HG02938 (cell line): ENCODE measurements at regions not wholly inside any gene's neighbourhood (a gene's known extent, or its start where the extent isn't known, plus 50 kb on each side); places are given as distances from the start of the nearest gene placed in this dataset.

Experiments used
- ATAC-seq: cut with Tn5 transposase; IDR thresholded peaks from one replicate; pipeline ENCODE4 v1.9.1; 2021; ENCODE audit warnings: mild to moderate bottlenecking, moderate library complexity; ENCODE audit not compliant: unreplicated experiment

DNA sequence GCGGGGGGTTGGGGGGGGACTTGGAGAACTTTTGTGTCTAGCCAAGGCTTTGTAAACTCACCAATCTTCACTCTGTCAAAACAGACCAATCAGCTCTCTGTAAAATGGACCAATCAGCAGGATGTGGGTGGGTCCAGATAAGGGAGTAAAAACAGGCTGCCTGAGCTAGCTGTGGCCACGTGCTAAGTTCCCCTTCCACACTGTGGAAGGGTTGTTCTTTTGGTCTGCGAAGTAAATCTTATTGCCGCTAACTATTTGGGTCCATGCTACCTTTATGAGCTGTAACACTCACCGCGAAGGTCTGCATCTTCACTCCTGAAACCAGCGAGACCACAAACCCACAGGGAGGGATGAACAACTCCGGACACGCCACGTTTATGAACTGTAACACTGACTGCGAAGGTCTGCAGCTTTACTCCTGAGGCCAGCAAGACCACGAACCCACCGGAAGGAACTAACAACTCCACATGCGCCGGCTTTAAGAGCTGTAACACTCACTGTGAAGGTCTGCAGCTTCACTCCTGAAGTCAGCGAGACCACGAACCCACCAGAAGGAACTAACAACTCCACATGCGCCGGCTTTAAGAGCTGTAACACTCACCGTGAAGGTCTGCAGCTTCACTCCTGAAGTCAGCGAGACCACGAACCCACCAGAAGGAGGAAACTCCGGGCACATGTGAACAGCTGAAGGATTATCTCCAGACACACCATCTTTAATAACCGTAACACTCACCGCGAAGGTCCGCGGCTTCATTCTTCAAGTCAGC lies 186.6 kb downstream of the ID4 start:
- peak; percentile 94 for ATAC-seq

DNA sequence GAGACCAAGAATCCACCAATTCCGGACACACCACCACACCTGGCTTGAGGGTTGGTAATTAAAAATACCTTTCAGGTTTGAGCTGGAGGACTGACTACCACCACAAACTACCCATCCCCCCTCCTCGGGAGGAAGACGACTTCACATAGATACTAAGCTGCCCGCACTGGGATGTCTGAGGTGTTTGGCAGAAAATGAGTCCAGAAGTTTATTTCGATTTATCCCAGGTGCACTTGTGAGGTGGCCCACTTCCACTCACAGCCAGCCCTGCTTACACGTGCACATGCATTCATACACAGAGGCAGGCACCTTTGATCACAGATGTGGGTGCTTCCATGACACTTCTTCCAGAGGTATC lies 187.1 kb downstream of the ID4 start:
- ATAC-seq, result no peak

DNA sequence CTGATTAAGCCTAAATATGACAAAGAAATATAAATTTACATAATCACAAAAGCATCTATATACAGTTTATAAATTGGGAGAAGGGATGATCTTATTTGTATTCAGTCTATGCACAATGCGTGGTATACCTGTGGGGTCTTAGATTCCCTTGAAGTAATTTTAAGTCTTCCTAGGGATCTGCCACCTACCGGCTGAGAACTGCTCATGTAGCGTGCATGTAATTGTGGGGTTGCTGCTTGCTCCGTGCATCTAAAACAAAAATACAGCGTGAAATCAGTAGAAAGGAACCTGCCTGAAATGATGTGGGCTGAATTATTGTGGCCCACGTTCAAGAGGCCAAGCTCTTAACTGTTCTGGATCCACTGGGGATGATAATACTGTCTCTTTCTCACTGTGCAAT lies 187.3 kb downstream of the MBOAT1 start:
- no peak for ATAC-seq

DNA sequence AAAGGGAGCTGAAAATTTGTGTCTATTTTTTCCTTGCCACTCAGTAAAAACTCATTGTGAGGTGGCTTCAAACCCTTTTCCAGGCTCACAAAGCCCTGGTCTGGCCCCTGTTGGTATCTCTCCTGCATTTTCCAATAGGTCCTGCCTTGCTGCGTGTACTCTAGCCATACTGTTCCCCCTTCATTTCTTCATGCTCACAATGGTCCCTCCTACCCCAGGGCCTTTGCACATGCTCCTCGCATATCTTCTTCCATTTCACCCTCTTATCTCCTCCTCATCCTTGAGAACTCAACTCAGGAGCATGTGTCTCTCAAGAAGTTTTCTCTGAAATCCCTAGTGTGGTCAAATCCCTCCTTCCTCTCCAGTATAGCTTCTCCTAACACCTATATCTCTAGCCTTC lies 186.6 kb downstream of the MBOAT1 start:
- no peak for ATAC-seq

DNA sequence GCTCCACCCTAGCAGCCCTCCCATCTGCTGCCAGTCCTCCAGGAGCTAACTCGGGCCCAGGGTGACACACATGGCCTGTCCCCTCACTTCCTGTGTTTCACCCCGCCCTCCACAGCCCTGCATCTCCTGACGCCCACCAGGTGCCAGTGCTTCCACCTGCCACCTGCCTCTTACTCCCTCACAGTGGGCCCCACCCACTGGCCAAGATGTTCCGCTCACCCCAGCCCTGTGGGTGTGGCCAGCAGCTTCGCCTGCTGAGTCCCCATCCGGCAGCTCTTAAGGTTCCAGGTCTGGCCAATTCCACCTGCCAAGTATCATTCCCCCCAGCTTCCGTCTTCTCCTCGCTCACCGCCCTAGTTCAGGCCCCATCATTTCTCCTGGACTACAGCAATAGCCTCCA lies 184.1 kb downstream of the MBOAT1 start:
- ATAC-seq, result no peak

DNA sequence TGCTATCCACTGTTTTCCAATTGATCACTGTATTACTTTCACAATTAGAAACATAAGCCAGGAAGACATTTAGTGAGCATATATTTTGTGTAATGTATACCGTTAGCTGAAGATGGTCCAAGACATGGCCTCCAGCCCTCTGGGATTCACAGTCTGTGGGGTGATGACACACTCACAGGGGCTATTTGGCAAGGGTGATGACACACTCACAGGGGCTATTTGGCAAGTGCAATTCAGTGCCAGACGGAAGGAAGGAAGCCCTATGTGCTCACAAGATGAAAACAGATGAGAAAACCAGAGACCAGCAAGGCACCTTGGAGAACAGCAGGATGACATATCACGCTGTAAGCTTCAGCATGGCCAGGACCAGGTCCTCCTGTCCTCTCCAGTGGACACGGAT lies 183.7 kb downstream of the MBOAT1 start:
- ATAC-seq, result no peak

DNA sequence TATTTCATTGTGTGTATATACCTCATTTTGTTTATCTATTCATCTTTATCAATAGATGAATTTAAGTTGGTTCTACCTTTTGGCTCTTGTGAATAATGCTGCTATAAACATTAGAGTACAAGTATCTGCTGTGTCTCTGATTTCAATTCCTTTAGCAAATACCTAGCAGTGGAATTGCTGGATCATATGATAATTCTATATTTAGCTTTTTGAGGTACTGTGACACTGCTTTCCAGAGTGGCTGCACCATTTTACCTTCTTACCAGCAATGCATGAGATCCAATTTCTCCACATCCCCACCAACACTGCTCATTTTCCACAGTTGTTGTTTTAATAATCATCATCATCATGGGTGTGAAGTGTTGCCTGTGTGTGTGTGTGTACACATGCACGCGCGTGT lies 182.3 kb downstream of the MBOAT1 start:
- no peak for ATAC-seq

DNA sequence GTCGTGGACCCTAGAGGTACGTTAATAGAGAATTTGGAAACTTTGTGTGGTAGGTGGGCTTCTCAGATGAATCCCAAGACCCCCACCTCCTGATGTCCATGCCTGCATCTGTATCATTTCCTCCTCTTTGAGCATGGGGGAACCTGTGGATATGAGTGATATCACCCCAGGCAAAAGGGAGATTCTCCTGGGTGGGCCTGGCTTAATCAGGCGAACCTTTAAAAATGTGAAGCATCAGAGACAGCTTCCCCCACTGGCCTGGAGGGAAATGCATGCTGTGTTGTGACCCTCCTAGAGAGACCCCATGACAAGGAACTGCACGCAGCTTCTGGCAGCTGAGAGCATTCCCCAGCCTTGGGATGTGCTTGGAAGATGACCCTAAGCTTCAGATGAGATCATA lies 180.9 kb downstream of the MBOAT1 start:
- no peak for ATAC-seq

DNA sequence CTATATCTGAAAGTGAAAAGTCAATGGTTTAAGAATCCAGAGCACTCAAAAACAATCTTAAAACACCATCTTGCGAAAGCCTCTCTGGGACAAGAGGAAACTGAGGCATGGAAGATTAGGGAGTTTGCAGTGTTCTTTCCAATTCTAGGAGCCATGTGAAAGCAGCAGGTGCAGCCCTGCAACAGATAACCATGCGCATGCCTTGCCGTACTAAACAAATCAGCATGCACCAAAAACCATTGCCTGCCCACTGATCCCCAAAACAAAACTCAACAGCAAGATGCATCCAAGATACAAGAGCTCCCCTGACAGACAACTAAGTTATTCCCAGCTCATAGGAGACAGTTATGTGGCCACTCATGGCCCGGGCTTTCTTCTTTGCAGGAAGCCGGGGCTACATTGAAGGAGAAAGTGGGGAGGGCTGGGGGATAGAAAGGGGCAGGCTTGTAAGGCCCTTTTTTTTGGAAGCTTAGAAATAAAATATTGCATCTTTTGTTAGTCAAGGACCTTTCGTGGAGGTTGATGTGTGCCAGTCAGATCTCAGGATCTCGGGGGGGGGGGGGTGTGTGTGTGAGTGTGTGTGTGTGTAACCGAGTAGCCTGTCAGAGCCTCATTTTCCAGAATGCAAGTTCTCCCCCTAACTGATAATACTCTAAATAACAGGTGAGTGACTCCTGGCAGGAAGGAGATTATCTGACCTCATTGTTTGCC lies 178.4 kb downstream of the MBOAT1 start:
- no peak for ATAC-seq

DNA sequence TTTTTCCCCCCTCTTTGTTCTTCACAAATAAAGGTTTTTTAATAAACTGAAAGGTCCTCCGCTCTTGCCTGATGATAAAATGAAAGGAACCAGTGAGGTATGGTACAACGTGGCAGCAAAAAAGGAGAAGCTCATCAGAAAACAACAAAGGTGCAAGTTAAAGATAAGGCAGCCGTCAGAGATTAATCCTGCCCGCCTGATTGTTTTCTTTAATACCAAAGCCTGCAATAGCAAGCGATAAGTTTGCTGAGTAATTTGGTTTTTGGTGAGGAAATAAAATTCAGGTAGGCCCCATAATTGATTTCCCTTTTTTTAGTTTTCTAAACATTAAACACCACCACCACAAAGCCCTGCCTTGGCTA lies 177.9 kb downstream of the MBOAT1 start:
- ATAC-seq, result no peak

DNA sequence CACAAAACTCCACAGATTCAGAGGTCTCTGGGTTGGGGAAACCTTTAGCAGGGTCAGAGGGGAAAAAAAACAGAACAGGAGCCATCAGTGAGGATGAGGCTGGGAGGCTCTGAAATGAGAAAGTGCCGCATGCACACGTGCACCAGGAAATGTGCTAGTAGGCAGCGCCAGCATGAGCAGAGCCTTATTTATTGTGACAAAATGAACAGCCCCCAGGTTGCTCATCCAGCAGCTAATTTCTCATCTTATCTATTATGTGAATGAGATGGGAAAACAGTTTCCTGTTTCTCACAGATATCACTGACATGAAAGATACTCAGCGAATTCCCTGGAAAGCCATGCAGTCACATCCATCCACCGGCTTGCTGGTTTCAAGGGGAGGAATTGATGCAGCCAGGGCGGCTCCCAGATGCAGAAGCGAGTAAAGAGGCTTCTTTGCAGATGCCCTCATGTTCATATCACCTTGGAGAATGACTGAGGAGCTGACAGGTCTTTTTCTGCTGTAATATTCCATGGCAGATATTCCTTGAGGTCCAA lies 176.1 kb downstream of the MBOAT1 start:
- no peak for ATAC-seq

DNA sequence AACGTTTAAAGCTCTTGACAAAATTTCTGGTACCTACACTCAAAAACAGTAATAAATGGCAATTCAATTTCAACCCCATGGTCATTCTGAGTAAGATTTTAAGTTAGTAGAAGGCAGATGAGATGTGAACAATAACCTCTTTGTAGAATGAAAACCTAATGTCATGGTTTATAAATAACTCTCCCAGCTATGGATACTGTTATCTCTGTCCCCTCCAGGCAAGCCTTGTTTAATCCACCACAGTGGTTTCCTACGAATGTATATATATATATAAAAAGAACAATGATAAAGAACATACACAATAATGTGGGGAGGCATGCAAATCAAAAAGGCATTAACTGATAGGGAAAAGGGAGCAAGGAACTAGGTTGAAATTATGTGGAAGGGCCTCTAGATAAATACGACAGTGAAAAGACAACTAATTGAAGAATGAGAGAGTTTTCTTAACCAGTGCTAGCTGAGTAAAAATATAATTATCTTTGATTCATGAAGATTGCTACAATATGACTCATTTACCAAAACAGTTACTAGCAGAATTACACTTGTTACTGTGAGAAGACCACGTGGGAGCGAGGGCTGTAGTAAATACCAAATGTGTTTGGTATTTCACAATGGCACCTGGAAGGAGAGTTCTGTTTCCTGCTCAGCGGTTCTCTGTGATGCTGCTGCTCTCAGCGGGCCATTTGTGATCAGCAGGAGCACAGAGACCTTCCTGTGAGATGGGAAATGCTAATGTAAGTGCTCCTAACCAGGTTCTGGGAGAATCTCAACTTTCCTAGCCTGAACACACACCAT lies 173.7 kb downstream of the MBOAT1 start:
- ATAC-seq, result no peak

DNA sequence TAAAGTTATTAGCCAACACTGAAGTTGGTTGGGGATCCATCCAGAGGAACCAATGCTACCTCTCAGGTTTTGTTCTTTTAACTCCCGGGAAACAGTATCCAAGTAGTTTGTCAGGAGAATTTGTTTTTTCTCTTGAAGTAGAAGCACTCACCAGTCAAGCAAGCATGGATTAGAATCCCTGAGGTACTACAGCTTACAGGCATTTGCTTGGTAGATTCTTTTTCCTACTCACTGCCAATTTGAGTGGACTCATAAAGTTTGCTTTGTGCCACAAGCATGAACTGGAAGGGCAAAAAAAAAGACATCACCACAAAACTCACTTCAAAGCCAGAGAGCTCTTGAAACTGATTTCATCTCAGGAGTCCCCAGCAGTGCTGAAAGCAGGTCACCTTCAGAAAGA lies 167.4 kb downstream of the MBOAT1 start:
- no peak for ATAC-seq
